SJSA1 (cell line): ENCODE measurements at regions not wholly inside any gene's neighbourhood (a gene's known extent, or its start where the extent isn't known, plus 50 kb on each side); places are given as distances from the start of the nearest gene placed in this dataset.
"Not testable (repeated sequence)": the region's sequence is repeated elsewhere in the genome, so short reads cannot be mapped to it uniquely, and the experiment has no call there.

Experiments used
- DNase-seq, 2 experiments: peaks; one replicate each; pipeline ENCODE4 v3.0.0-alpha.2; 2015 to 2020; ENCODE audit warnings: low spot score in 2 of 2, low read depth in 1 of 2
- H3K27ac ChIP-seq: fragments of 250-450 bp; sonication (Bioruptor Pico); 2 replicates; pipeline ENCODE4 v1.5.1; 2020; ENCODE audit warnings: mild to moderate bottlenecking, moderate library complexity
- H3K27me3 ChIP-seq: fragments of 250-450 bp; sonication (Bioruptor Pico); replicated peaks from 2 replicates; pipeline ENCODE4 v1.5.1; 2020; ENCODE audit warnings: mild to moderate bottlenecking, moderate library complexity
- H3K36me3 ChIP-seq: fragments of 250-450 bp; sonication (Bioruptor Pico); 2 replicates; pipeline ENCODE4 v1.5.1; 2020; ENCODE audit warnings: mild to moderate bottlenecking
- H3K4me1 ChIP-seq: fragments of 250-450 bp; sonication (Bioruptor Pico); replicated peaks from 2 replicates; pipeline ENCODE4 v1.6.1; 2021; ENCODE audit warnings: mild to moderate bottlenecking
- H3K4me3 ChIP-seq: fragments of 250-450 bp; sonication (Bioruptor Pico); 2 replicates; pipeline ENCODE4 v1.5.1; 2020; ENCODE audit warnings: mild to moderate bottlenecking
- H3K9me3 ChIP-seq: fragments of 250-450 bp; sonication (Bioruptor Pico); replicated peaks from 2 replicates; pipeline ENCODE4 v1.5.1; 2020; ENCODE audit warnings: mild to moderate bottlenecking

GRCh38 chr17:6373599-6373998 is 61.3 kb downstream of the AIPL1 start:
- peaks cover 14% of the 10 kb centered on the region for H3K4me1 ChIP-seq
- not testable (repeated sequence) for DNase-seq, H3K36me3 ChIP-seq, H3K9me3 ChIP-seq, H3K27ac ChIP-seq, H3K27me3 ChIP-seq, H3K4me3 ChIP-seq

- Histone ChIP-seq H3K36me3 (no peaks in the 10 kb centered on the region), H3K4me1 (0 out of 2 replicates have a peak, but pooled peaks cover 3% of the 10 kb centered on the region), H3K27me3 (peaks cover 22% of the 10 kb centered on the region), H3K4me3 (no peak overlapping the region), H3K27ac (no peak overlapping the region), H3K9me3 (no peaks in the 10 kb centered on the region)
- DNase-seq, result peak in 1 of 2 experiments; percentile 15
Observed at GRCh38 chr17:6366221-6366666, 68.7 kb downstream of the AIPL1 start.

- no peaks in the 10 kb centered on the region for H3K36me3 ChIP-seq
Observed at GRCh38 chr17:6365200-6365943, 69.5 kb downstream of the AIPL1 start.

GRCh38 chr17:6361733-6362132 is 73.2 kb downstream of the AIPL1 start:
- H3K36me3 ChIP-seq, result no peaks in the 10 kb centered on the region
- no peak overlapping the region for H3K4me3 ChIP-seq
- no peaks in the 10 kb centered on the region for H3K9me3 ChIP-seq
- peaks cover 27% of the 10 kb centered on the region for H3K27me3 ChIP-seq
- H3K4me1 ChIP-seq, result 0 out of 2 replicates have a peak, but pooled peaks cover 3% of the 10 kb centered on the region
- no peak for DNase-seq
- no peak overlapping the region for H3K27ac ChIP-seq

More at GRCh38 chr17:6365200-6365943, 69.5 kb downstream of the AIPL1 start:
- Histone ChIP-seq H3K27me3 (peaks cover 31% of the 10 kb centered on the region), H3K9me3 (no peaks in the 10 kb centered on the region), H3K4me1 (0 out of 2 replicates have a peak, but pooled peaks cover 3% of the 10 kb centered on the region), H3K4me3 (no peak overlapping the region), H3K27ac (no peak overlapping the region)
- peak in 1 of 2 experiments; percentile 19 for DNase-seq

- H3K4me1 ChIP-seq, result no peaks in the 10 kb centered on the region
- H3K27ac ChIP-seq, result no peak overlapping the region
- peaks cover 18% of the 10 kb centered on the region for H3K27me3 ChIP-seq
- H3K36me3 ChIP-seq, result no peaks in the 10 kb centered on the region
- no peak for DNase-seq
- no peaks in the 10 kb centered on the region for H3K9me3 ChIP-seq
- H3K4me3 ChIP-seq, result no peak overlapping the region
Observed at GRCh38 chr17:6358131-6358530, 76.8 kb downstream of the AIPL1 start.

- no peak overlapping the region for H3K27ac ChIP-seq
Observed at GRCh38 chr17:6356562-6356961, 78.4 kb downstream of the AIPL1 start.

GRCh38 chr17:6355196-6355595 is 79.7 kb downstream of the AIPL1 start:
- Histone ChIP-seq H3K27ac (no peak overlapping the region), H3K4me3 (no peak overlapping the region), H3K9me3 (no peaks in the 10 kb centered on the region), H3K4me1 (no peaks in the 10 kb centered on the region), H3K27me3 (peaks cover 5% of the 10 kb centered on the region), H3K36me3 (no peaks in the 10 kb centered on the region)
- no peak for DNase-seq

More at GRCh38 chr17:6356562-6356961, 78.4 kb downstream of the AIPL1 start:
- H3K36me3 ChIP-seq, result no peaks in the 10 kb centered on the region
- no peaks in the 10 kb centered on the region for H3K9me3 ChIP-seq
- H3K4me3 ChIP-seq, result no peak overlapping the region
- no peak for DNase-seq
- H3K4me1 ChIP-seq, result no peaks in the 10 kb centered on the region
- peaks cover 16% of the 10 kb centered on the region for H3K27me3 ChIP-seq

GRCh38 chr17:6352801-6353560 is 81.9 kb downstream of the AIPL1 start:
- Histone ChIP-seq H3K4me1 (no peaks in the 10 kb centered on the region), H3K36me3 (no peaks in the 10 kb centered on the region), H3K9me3 (no peaks in the 10 kb centered on the region), H3K27me3 (peaks cover 5% of the 10 kb centered on the region), H3K4me3 (no peak overlapping the region), H3K27ac (no peak overlapping the region)
- DNase-seq, result no peak

GRCh38 chr17:6352016-6352415 is 82.9 kb downstream of the AIPL1 start:
- Histone ChIP-seq H3K4me1 (no peaks in the 10 kb centered on the region), H3K27ac (no peak overlapping the region), H3K36me3 (no peaks in the 10 kb centered on the region), H3K9me3 (no peaks in the 10 kb centered on the region), H3K4me3 (no peak overlapping the region), H3K27me3 (no peaks in the 10 kb centered on the region)
- DNase-seq, result no peak

GRCh38 chr17:6350806-6351205 is 84.1 kb downstream of the AIPL1 start:
- Histone ChIP-seq H3K9me3 (no peaks in the 10 kb centered on the region), H3K27ac (no peak overlapping the region), H3K4me1 (no peaks in the 10 kb centered on the region), H3K36me3 (no peaks in the 10 kb centered on the region), H3K4me3 (no peak overlapping the region), H3K27me3 (no peaks in the 10 kb centered on the region)
- DNase-seq, result no peak

- Histone ChIP-seq H3K27me3 (no peaks in the 10 kb centered on the region), H3K4me3 (no peak overlapping the region), H3K4me1 (no peaks in the 10 kb centered on the region), H3K9me3 (no peaks in the 10 kb centered on the region), H3K27ac (no peak overlapping the region), H3K36me3 (no peaks in the 10 kb centered on the region)
- DNase-seq, result no peak
Observed at GRCh38 chr17:6348891-6349290, 86.0 kb downstream of the AIPL1 start.

GRCh38 chr17:6347776-6348175 is 87.1 kb downstream of the AIPL1 start:
- no peaks in the 10 kb centered on the region for H3K27me3 ChIP-seq

GRCh38 chr17:6346986-6347385 is 87.9 kb downstream of the AIPL1 start:
- H3K9me3 ChIP-seq, result no peaks in the 10 kb centered on the region
- DNase-seq, result no peak
- no peaks in the 10 kb centered on the region for H3K4me1 ChIP-seq
- H3K36me3 ChIP-seq, result no peaks in the 10 kb centered on the region
- no peak overlapping the region for H3K4me3 ChIP-seq
- H3K27ac ChIP-seq, result no peak overlapping the region
- no peaks in the 10 kb centered on the region for H3K27me3 ChIP-seq

More at GRCh38 chr17:6347776-6348175, 87.1 kb downstream of the AIPL1 start:
- Histone ChIP-seq H3K36me3 (no peaks in the 10 kb centered on the region), H3K4me3 (no peak overlapping the region), H3K27ac (no peak overlapping the region), H3K9me3 (no peaks in the 10 kb centered on the region), H3K4me1 (no peaks in the 10 kb centered on the region)
- DNase-seq, result no peak

- Histone ChIP-seq H3K27ac (no peak overlapping the region), H3K9me3 (no peaks in the 10 kb centered on the region), H3K36me3 (no peaks in the 10 kb centered on the region), H3K27me3 (no peaks in the 10 kb centered on the region), H3K4me1 (no peaks in the 10 kb centered on the region), H3K4me3 (no peak overlapping the region)
- DNase-seq, result no peak
Observed at GRCh38 chr17:6346156-6346786, 88.7 kb downstream of the AIPL1 start.
